Chondrocyte (in vitro differentiated cells): ENCODE measurements at regions not wholly inside any gene's neighbourhood (a gene's known extent, or its start where the extent isn't known, plus 50 kb on each side); places are given as distances from the start of the nearest gene placed in this dataset.

Experiments
- DNase-seq: peaks from one replicate; pipeline ENCODE4 v3.0.0; 2021; ENCODE audit warnings: mixed read lengths, low spot score
- H3K27ac Mint-ChIP-seq: one replicate; pipeline ENCODE4 v1.8.0; 2021; ENCODE audit warnings: mild to moderate bottlenecking, moderate library complexity, mixed read lengths; ENCODE audit not compliant: unreplicated experiment
- H3K27me3 Mint-ChIP-seq: 2 replicates; pipeline ENCODE4 v1.8.0; 2021; ENCODE audit warnings: low read depth, mixed read lengths
- H3K36me3 Mint-ChIP-seq: 2 replicates; pipeline ENCODE4 v1.8.0; 2021; ENCODE audit warnings: low read depth, mixed read lengths
- H3K4me1 Mint-ChIP-seq: 2 replicates; pipeline ENCODE4 v1.8.0; 2021; ENCODE audit warnings: low read depth, mild to moderate bottlenecking, mixed read lengths
- H3K4me3 Mint-ChIP-seq: one replicate; pipeline ENCODE4 v1.8.0; 2021; ENCODE audit warnings: mild to moderate bottlenecking, moderate library complexity, mixed read lengths; ENCODE audit not compliant: unreplicated experiment
- H3K9me3 Mint-ChIP-seq: 2 replicates; pipeline ENCODE4 v1.8.0; 2021; ENCODE audit warnings: low read depth, mixed read lengths
- CTCF ChIP-seq: fragments of 200-600 bp; sonication (generic); IDR thresholded peaks from 2 replicates; pipeline ENCODE4 v1.5.0; 2021; ENCODE audit warnings: antibody characterized with exemption, mild to moderate bottlenecking, moderate library complexity

GRCh38 chr1:95731466-95731865, 497.5 kb downstream of the RWDD3 start:
- TF ChIP-seq CTCF, result no peak
- H3K9me3 Mint-ChIP-seq, result peaks cover 2% of the 10 kb centered on the region
- H3K4me1 Mint-ChIP-seq, result no peaks in the 10 kb centered on the region
- no peaks in the 10 kb centered on the region for H3K36me3 Mint-ChIP-seq
- no peak overlapping the region for H3K4me3 Mint-ChIP-seq
- DNase-seq, result no peak
- no peak overlapping the region for H3K27ac Mint-ChIP-seq
- no peaks in the 10 kb centered on the region for H3K27me3 Mint-ChIP-seq

- Mint-ChIP-seq H3K4me1 (no peaks in the 10 kb centered on the region), H3K36me3 (no peaks in the 10 kb centered on the region), H3K9me3 (peaks cover 13% of the 10 kb centered on the region), H3K27ac (no peak overlapping the region), H3K27me3 (no peaks in the 10 kb centered on the region), H3K4me3 (no peak overlapping the region)
- no peak for TF ChIP-seq CTCF
- DNase-seq, result no peak
Observed at GRCh38 chr1:95733031-95733430, 499.0 kb downstream of the RWDD3 start.

- Mint-ChIP-seq H3K27ac (no peak overlapping the region), H3K9me3 (peaks cover 19% of the 10 kb centered on the region)
- no peak for TF ChIP-seq CTCF
Observed at GRCh38 chr1:95733671-95734070, 499.7 kb downstream of the RWDD3 start.

GRCh38 chr1:95734560-95734959, 500.6 kb downstream of the RWDD3 start:
- no peak for DNase-seq
- no peak for TF ChIP-seq CTCF
- H3K27me3 Mint-ChIP-seq, result no peaks in the 10 kb centered on the region
- H3K4me3 Mint-ChIP-seq, result no peak overlapping the region
- no peaks in the 10 kb centered on the region for H3K36me3 Mint-ChIP-seq
- H3K4me1 Mint-ChIP-seq, result no peaks in the 10 kb centered on the region
- peaks cover 20% of the 10 kb centered on the region for H3K9me3 Mint-ChIP-seq
- H3K27ac Mint-ChIP-seq, result no peak overlapping the region

More at GRCh38 chr1:95733671-95734070, 499.7 kb downstream of the RWDD3 start:
- no peaks in the 10 kb centered on the region for H3K36me3 Mint-ChIP-seq
- no peaks in the 10 kb centered on the region for H3K4me1 Mint-ChIP-seq
- DNase-seq, result no peak
- no peak overlapping the region for H3K4me3 Mint-ChIP-seq
- no peaks in the 10 kb centered on the region for H3K27me3 Mint-ChIP-seq

GRCh38 chr1:95742591-95743089, 508.6 kb downstream of the RWDD3 start:
- Mint-ChIP-seq H3K27me3 (peaks cover 4% of the 10 kb centered on the region), H3K36me3 (no peaks in the 10 kb centered on the region), H3K4me1 (no peaks in the 10 kb centered on the region), H3K9me3 (peaks cover 24% of the 10 kb centered on the region), H3K27ac (no peak overlapping the region), H3K4me3 (no peak overlapping the region)
- TF ChIP-seq CTCF, result no peak
- no peak for DNase-seq
